Right lobe of liver (tissue), 6 donors: ENCODE measurements at regions not wholly inside any gene's neighbourhood (a gene's known extent, or its start where the extent isn't known, plus 50 kb on each side); places are given as distances from the start of the nearest gene placed in this dataset.

Experiments
- ATAC-seq, 4 donors: fragments of 200-7000 bp; cut with Tn5 transposase; one replicate each; pipeline ENCODE4 v1.9.1; 2020; ENCODE audit warnings: mild to moderate bottlenecking in 4 of 4, moderate library complexity in 4 of 4
- DNase-seq, 3 donors: peaks; one replicate each; pipeline ENCODE4 v3.0.0-alpha.2; 2020
- H3K27ac ChIP-seq, 3 donors: fragments of 200-600 bp; one replicate each; pipeline ENCODE4 v1.8.0; 2022
- H3K27me3 ChIP-seq, 2 donors: fragments of 200-600 bp; one replicate each; pipeline ENCODE4 v1.8.0; 2022
- H3K36me3 ChIP-seq, 4 donors: fragments of 200-600 bp; sonication (generic) in 1 of 4; one replicate each; pipeline versions ENCODE4 v1.5.1 to v1.8.0; 2017 to 2022; ENCODE audit warnings: control low read depth in 1 of 4
- H3K4me1 ChIP-seq, 4 donors: fragments of 200-600 bp; sonication (generic) in 1 of 4; one replicate each; pipeline versions ENCODE4 v1.5.1 to v1.8.0; 2017 to 2022; ENCODE audit warnings: control low read depth in 1 of 4
- H3K4me3 ChIP-seq, 3 donors: fragments of 200-600 bp; one replicate each; pipeline ENCODE4 v1.8.0; 2022
- H3K9me3 ChIP-seq, 4 donors: fragments of 200-600 bp; sonication (generic) in 1 of 4; one replicate each; pipeline versions ENCODE4 v1.5.1 to v1.8.0; 2017 to 2022; ENCODE audit warnings: control low read depth in 1 of 4
- POLR2A ChIP-seq: fragments of 450-650 bp; IDR thresholded peaks from one replicate; pipeline ENCODE4 v1.6.1; 2017; ENCODE audit warnings: antibody characterized with exemption, mild to moderate bottlenecking
- WGBS: methylation state at CpG from one replicate; pipeline ENCODE4 v1.1.6; 2018; ENCODE audit warnings: low coverage, low lambda C conversion rate; ENCODE audit not compliant: insufficient coverage; ENCODE audit errors: missing lambda C conversion rate; 5-methylcytosine and 5-hydroxymethylcytosine counted together
- intact Hi-C, 2 donors: fragments of 100-400 bp; cut with DNase I; formaldehyde crosslinking; loops; one replicate each; pipeline versions ENCODE4 v1.11.2 to v1.14.1; 2022
- TF ChIP-seq, protein P1 (sequence below), 4 donors: fragments of 200-600 bp in 3 of 4; fragments of 450-650 bp in 1 of 4; IDR thresholded peaks; one replicate each; pipeline versions ENCODE4 v1.5.1 to v1.8.0; 2016 to 2022; ENCODE audit warnings: antibody characterized with exemption in 4 of 4, mild to moderate bottlenecking in 2 of 4
- donor health status: DM: no; HTN: yes; CAD: no.
- donor health status: DM: no; HTN: no; CAD: no.
- donor health status: DM: no; HTN: no; CAD: no.
- donor health status: DM: no; HTN: yes; CAD: no.
- donor health status: DM: no; HTN: yes; CAD: no.

DNA sequence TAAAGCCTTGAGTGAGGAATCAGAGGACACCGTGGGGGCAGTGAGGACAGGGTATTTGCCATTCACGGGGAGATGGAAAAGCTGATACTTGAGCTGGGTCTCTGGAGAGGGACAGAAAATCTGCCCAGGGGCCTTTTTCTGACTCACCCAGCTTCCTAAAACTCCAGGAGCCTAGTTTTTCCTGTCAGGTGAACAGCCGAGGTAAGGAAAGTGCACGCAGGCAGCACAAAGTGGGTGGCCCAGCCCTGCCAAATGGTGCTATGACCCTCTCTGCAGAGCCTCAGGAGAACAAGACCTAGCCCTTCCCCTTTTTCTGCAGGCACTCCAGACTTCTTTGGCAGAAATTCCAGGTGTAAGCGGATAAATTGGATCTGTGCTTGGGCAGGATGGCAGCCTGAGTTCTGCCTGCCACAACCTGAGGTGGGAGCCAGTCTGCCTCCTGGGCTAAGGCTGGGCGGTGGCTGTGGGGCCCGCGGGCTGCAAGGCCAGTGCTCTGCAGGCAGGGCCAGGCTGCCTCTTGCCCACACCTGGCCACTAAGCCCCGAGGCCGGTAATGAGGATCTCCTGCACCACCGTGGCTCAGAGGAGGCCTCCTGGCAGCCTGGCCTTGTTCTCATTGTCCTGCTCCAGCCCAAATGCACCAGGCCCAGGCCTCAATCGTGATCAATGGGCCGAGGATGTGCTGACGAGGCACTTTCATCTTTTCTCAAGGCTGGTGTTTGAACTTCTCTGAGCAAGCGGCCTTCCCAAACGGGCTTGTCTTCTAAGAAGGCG, 72.9 kb upstream of the LMO1 start:
- ATAC-seq (no peak), DNase-seq (peak in 1 of 3 donors; percentile 27)
- Histone ChIP-seq H3K4me3 (no peak overlapping the region), H3K27ac (no peak overlapping the region), H3K4me1 (no peaks in the 10 kb centered on the region), H3K27me3 (no peaks in the 10 kb centered on the region), H3K9me3 (no peaks in the 10 kb centered on the region), H3K36me3 (no peaks in the 10 kb centered on the region)
- intact Hi-C loops, result no loop called here
- TF ChIP-seq POLR2A, result no peak
- WGBS, result 82% methylated on average over 2 of the region's 17 CpGs

DNA sequence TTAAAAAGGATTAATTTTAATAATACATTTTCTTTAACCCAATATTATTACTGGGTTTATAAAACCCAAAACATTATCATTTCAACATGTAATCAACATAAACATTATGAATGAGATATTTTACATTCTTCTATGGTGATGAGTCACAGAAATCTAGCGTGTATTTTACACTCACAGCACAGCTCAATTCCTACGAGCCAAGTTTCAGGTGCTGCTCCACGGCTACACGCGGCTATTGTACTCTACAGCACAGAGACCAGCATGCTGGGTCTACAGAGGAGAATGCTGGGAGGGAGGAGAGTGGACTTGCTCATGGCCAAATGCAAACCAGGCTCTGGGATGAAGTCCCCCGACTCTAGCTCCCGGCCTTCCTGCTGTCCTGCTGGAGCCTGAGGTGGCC, 72.0 kb upstream of the LMO1 start:
- TF ChIP-seq POLR2A, result no peak
- TF ChIP-seq, protein P1, sequence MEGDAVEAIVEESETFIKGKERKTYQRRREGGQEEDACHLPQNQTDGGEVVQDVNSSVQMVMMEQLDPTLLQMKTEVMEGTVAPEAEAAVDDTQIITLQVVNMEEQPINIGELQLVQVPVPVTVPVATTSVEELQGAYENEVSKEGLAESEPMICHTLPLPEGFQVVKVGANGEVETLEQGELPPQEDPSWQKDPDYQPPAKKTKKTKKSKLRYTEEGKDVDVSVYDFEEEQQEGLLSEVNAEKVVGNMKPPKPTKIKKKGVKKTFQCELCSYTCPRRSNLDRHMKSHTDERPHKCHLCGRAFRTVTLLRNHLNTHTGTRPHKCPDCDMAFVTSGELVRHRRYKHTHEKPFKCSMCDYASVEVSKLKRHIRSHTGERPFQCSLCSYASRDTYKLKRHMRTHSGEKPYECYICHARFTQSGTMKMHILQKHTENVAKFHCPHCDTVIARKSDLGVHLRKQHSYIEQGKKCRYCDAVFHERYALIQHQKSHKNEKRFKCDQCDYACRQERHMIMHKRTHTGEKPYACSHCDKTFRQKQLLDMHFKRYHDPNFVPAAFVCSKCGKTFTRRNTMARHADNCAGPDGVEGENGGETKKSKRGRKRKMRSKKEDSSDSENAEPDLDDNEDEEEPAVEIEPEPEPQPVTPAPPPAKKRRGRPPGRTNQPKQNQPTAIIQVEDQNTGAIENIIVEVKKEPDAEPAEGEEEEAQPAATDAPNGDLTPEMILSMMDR (IDR thresholded peaks at IDR 0.05), result no peak
- no peaks in the 10 kb centered on the region for H3K27me3 ChIP-seq
- ATAC-seq (no peak), DNase-seq (no peak)
- 74% methylated on average over 5 of the region's 7 CpGs for WGBS
- H3K9me3 ChIP-seq, result no peaks in the 10 kb centered on the region
- intact Hi-C loops, result no loop called here
- no peaks in the 10 kb centered on the region for H3K36me3 ChIP-seq
- H3K27ac ChIP-seq, result no peak overlapping the region
- no peaks in the 10 kb centered on the region for H3K4me1 ChIP-seq
- no peak overlapping the region for H3K4me3 ChIP-seq

DNA sequence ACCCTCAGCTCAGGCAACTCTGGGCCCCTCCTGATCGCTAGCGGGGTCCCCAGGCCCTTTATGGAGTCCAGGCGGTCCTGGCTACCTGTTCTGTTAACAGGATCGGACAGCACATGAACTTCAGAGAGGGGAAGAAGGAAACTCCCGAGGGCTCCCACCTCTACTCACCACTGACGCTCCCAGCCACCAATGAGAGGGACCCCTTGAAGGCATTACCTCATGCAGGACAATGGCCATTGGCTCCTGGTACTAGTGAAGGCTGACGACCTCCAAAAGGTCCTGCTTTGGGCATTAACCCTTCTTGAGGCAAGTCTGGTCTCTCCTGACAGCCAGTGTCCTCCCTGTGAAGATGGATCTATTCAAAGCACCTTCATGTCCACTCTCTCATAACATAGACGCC, 71.5 kb upstream of the LMO1 start:
- Histone ChIP-seq H3K27me3 (no peaks in the 10 kb centered on the region), H3K27ac (no peak overlapping the region), H3K4me3 (no peak overlapping the region), H3K4me1 (no peaks in the 10 kb centered on the region), H3K9me3 (no peaks in the 10 kb centered on the region), H3K36me3 (no peaks in the 10 kb centered on the region)
- intact Hi-C loops, result no loop called here
- DNase-seq (no peak), ATAC-seq (no peak)
- WGBS, result 82% methylated on average over 2 of the region's 8 CpGs
- no peak for TF ChIP-seq POLR2A
- TF ChIP-seq, protein P1 (IDR thresholded peaks at IDR 0.05), result no peak

DNA sequence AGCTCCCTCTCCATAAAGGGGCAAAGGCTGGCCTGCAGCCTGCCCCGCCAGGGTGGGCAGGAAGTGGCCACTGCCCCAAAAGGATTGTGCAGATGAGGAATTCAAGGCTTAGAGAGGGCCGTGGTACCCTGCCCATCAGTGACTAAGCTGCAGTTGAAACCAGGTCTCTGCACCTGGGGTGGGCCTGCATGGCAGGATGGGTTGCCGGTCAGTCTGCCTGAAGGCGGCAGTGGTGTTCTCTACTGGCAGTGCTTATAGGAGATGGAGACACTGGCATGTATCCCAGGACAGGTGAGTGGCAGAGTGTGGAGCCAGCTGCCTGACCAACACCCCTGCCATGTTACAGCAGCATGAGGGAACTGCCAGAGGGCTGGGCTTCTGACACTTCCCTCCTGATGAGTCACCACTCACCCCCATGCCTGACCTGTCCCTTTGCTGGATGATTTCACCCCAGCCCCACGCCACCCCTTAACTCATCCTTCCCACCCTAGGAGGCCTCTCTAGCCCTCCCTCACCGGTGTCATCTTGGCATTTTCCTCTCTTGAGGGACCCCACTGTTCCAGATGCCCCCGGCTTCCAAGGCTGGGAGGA, 70.2 kb upstream of the LMO1 start:
- peak in 1 of 4 donors; percentile 41 for ATAC-seq
- DNase-seq, result peak in 1 of 3 donors; percentile 38
- TF ChIP-seq POLR2A, result no peak
- TF ChIP-seq, protein P1 (IDR thresholded peaks at IDR 0.05), result no peak
- H3K27ac ChIP-seq, result no peak overlapping the region
- peaks cover 0 to 4% of the 10 kb centered on the region in 2 donors for H3K27me3 ChIP-seq
- no peak overlapping the region for H3K4me3 ChIP-seq
- 70% methylated on average over 5 of the region's 7 CpGs for WGBS
- H3K9me3 ChIP-seq, result no peaks in the 10 kb centered on the region
- H3K36me3 ChIP-seq, result no peaks in the 10 kb centered on the region
- intact Hi-C loops, result no loop called here
- H3K4me1 ChIP-seq, result no peaks in the 10 kb centered on the region

DNA sequence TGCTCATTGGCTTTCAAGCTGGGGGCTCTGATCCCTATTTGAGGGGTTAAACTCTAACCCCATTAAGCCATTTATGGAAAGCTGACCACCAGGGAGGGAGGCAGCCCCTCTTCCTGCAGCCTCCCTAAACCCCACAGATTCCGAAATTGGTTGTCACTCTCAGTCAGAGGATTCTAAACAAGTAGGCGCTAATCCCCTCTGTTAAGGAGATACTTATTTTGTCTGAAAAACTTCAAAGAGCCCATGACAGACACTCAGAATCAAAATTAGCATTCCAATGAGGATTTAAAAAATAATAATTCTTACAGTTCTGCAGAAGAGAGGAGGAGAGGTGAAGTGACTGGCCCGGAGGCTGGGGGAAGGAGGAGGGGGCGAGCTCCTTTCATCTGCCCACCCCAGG, 69.7 kb upstream of the LMO1 start:
- ATAC-seq (no peak), DNase-seq (no peak)
- no peak overlapping the region for H3K4me3 ChIP-seq
- H3K27me3 ChIP-seq, result peaks cover 0 to 4% of the 10 kb centered on the region in 2 donors
- H3K36me3 ChIP-seq, result no peaks in the 10 kb centered on the region
- H3K4me1 ChIP-seq, result no peaks in the 10 kb centered on the region
- H3K27ac ChIP-seq, result no peak overlapping the region
- 74% methylated on average over 4 of the region's 4 CpGs for WGBS
- intact Hi-C loops, result no loop called here
- no peaks in the 10 kb centered on the region for H3K9me3 ChIP-seq
- TF ChIP-seq, protein P1 (IDR thresholded peaks at IDR 0.05), result no peak
- TF ChIP-seq POLR2A, result no peak
